22Rv1 (cell line): ENCODE measurements at regions not wholly inside any gene's neighbourhood (a gene's known extent, or its start where the extent isn't known, plus 50 kb on each side); places are given as distances from the start of the nearest gene placed in this dataset.

Experiments
- H3K27ac ChIP-seq: fragments of 450-650 bp; 2 replicates; pipeline ENCODE4 v1.5.1; 2017
- ZFX ChIP-seq: fragments of 450-650 bp; IDR thresholded peaks from 2 replicates; pipeline ENCODE4 v1.6.1; 2017; ENCODE audit warnings: antibody characterized with exemption, borderline replicate concordance
- TF ChIP-seq, protein P1 (sequence below): fragments of 450-650 bp; IDR thresholded peaks from 2 replicates; pipeline ENCODE4 v1.5.1; 2017; ENCODE audit warnings: mild to moderate bottlenecking

DNA sequence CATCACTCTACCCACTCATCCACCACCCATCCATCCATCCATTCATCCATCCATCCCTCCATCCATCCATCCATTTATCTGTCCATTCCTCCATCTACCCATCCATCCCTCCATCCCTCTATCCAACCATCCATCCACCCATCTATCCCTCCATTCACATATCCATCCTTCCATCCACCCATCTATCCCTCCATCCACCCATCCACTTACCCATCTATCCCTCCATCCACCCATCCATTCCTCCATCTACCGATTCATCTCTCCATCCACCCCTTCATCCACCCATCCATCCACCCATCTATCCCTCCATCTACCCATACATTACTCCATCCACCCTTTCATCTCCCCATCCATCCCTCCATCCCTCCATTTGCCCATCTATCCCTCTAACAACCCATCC is 239.6 kb upstream of the SHH start:
- no peak for TF ChIP-seq ZFX
- TF ChIP-seq, protein P1, sequence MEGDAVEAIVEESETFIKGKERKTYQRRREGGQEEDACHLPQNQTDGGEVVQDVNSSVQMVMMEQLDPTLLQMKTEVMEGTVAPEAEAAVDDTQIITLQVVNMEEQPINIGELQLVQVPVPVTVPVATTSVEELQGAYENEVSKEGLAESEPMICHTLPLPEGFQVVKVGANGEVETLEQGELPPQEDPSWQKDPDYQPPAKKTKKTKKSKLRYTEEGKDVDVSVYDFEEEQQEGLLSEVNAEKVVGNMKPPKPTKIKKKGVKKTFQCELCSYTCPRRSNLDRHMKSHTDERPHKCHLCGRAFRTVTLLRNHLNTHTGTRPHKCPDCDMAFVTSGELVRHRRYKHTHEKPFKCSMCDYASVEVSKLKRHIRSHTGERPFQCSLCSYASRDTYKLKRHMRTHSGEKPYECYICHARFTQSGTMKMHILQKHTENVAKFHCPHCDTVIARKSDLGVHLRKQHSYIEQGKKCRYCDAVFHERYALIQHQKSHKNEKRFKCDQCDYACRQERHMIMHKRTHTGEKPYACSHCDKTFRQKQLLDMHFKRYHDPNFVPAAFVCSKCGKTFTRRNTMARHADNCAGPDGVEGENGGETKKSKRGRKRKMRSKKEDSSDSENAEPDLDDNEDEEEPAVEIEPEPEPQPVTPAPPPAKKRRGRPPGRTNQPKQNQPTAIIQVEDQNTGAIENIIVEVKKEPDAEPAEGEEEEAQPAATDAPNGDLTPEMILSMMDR = no peak
- H3K27ac ChIP-seq = no peak overlapping the region

DNA sequence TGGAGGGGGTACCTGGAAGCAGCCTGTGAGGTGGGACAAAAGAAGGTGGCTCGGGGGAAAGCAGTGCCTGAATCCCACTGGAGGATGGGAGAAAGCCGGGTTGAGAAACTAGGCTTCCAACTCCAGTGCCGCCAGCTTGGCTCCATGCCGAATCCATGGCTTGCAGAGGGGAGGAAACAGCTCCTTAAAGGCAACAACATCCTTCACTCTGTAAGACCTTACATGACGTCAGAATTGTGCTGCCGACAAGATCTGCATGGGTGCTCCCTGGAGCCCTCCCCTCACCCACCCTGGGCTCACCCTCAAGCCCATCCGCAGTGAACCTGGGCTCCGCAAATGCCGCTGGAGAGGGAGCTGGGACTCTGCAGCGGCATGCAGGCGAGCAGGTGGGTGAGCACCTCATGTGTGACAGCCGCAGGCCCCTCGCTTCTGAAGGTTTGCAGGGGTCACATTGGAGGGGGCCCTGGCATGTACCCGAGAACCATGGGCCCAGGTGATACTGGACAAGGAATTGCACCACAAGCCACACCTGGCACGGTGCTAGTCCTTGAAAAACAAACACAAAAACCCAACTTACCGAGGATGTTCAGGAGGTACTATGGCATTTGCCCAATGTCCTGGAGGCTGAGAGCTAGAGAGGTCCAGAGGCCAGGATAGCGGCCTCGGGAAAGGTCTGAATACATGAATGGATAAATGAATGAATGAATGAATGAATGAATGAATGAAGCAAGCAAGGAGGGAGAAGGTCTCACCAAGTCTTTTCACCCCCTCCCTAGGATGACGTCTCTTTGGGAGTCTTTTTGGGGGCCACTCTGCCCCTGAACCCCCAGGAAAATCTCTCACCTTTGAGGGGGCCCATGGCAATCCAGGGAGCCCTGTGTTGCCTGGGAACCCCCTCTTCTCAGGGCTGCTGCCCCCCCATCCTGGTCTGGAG is 238.6 kb upstream of the SHH start:
- TF ChIP-seq, protein P1 = no peak
- TF ChIP-seq ZFX = no peak
- no peak overlapping the region for H3K27ac ChIP-seq

DNA sequence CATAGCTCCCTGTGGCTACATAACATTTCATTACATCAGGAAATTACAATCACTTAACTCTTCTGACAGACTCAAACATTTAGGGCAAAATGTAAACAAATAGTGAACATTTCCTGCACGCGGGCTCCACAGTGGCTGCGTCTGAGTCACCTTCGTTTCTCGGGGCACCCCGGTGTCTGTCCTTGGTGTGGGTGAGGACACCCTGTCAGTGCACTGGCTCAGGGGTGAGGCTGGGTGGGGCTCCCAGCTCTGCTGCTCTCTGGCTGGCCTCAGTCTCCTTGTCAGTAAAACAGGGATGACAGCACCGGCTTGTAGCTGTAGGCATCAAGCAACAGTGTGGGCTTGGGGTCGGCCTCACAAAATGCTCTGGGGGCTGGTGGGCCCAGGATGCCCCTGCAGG is 237.1 kb upstream of the SHH start:
- H3K27ac ChIP-seq = no peak overlapping the region
- no peak for TF ChIP-seq ZFX
- TF ChIP-seq, protein P1 = no peak

DNA sequence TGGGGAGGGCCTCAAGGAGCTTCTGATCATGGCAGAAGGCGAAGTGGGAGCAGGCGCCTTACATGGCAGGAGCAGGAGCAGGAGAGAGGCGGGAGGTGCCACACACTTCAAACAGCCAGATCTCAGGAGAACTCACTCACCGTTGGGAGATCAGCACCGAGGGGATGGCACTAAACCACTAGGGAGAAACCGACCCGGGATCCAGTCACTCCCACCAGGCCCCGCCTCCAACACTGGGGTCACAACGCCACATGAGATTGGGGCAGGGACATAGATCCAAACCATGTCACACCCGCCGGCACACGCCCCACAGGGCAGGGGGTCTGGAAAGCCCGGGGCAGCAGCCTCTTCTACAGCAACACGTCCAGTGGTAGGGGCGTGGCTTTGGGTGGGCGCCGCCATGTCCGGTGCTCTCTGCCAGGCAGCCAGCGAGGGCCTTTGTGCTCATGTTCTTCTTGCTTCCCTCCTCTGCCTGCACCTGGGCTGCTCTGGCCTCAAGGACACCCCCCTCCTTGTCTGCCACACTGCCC is 233.8 kb upstream of the SHH start:
- TF ChIP-seq, protein P1 = no peak
- TF ChIP-seq ZFX = no peak
- H3K27ac ChIP-seq = no peak overlapping the region

DNA sequence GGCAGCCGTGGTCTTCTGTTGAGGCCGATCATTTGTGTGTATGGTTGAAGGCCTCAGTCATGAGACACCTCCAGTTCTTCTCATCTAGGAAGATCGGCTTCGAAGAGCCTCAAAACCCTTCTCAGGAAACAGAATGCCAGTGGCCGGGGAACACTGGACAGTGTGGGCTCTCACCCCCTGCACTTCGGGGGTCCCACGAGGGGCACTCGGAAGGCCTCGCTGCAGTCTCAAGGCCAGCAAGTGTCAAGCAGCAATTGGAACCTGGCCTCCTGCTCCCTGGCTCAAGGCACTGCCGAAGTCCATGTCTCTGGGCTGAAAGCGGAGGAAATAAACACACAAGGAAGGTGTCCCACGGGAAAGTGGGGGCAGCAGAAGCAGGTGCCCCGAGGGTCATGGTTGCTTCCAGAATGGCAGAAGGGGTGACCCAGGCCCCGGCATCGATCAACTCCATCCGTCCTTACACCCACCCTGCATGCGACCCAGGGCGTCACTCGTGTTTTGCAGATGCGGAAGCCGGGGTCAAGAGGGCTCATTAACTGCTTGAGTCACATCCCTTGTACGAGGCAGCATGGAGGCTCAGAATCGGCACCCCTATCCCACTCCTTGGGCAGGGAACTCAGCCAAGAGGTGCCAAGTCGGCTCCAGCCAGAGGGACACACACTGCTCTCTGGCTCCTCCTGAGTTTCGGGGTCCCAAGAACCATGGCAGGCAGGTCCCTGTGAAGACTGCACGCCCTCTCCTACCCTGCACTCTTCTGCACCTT is 231.3 kb upstream of the SHH start:
- H3K27ac ChIP-seq = no peak overlapping the region
- no peak for TF ChIP-seq ZFX
- TF ChIP-seq, protein P1 = no peak

DNA sequence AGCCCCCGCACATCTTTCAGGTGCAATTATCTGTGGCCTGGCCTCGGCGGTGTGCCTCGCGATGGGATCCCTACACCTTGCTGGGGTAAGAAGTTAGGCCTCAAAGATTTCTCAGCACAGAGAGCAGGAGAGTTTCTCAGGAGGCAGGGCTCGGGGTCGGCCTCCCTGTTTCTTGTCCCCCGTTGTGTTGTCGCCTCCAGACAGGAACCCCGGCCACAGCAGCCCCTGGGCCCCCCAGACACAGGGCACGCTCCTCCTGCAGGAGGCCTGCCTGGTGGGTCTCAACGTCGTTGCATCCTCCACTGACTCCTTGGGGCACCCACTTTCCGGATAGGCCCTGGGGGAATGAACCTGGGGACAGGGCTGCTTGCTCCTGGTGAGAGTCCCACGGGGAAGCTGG is 229.1 kb upstream of the SHH start:
- TF ChIP-seq, protein P1 = no peak
- TF ChIP-seq ZFX = no peak

More for the DNA sequence above, 229.1 kb upstream of the SHH start:
- no peak overlapping the region for H3K27ac ChIP-seq
